B cell (primary cell): ENCODE measurements at regions not wholly inside any gene's neighbourhood (a gene's known extent, or its start where the extent isn't known, plus 50 kb on each side); places are given as distances from the start of the nearest gene placed in this dataset.

Source experiments
- ATAC-seq: fragments of 200-7000 bp; cut with Tn5 transposase; one replicate; pipeline ENCODE4 v1.10.0; 2021; ENCODE audit warnings: low read depth, mild to moderate bottlenecking, moderate number of reproducible peaks, moderate library complexity
- CTCF ChIA-PET: fragments of 350-600 bp; sonication (Branson Sonifier 250); formaldehyde crosslinking; loops from one replicate; lab custom pipeline; 2021; ENCODE audit warnings: antibody characterized with exemption, inconsistent platforms; lab: Charles Lee
- POLR2A ChIA-PET: fragments of 350-600 bp; sonication (Branson Sonifier 250); formaldehyde crosslinking; loops from one replicate; lab custom pipeline; 2021; ENCODE audit warnings: antibody characterized with exemption; lab: Charles Lee
- DNase-seq: peaks from one replicate; pipeline ENCODE4 v3.0.0; 2013
- H2AFZ ChIP-seq: 2 replicates; pipeline ENCODE4 v1.6.1; 2012; ENCODE audit warnings: mild to moderate bottlenecking, low read depth, low read length; ENCODE audit not compliant: insufficient read depth, poor library complexity, severe bottlenecking
- H3K27ac ChIP-seq, 2 donors: 1 replicate in 1 of 2; 2 replicates in 1 of 2; pipeline ENCODE4 v1.5.1; 2012 to 2013; ENCODE audit warnings: low read length in 2 of 2, mild to moderate bottlenecking in 2 of 2, moderate library complexity in 1 of 2
- H3K27me3 ChIP-seq, 4 experiments: fragments of 200-600 bp in 1 of 4; sonication (generic) in 1 of 4; replicated peaks in 1 of 4; 1 replicate in 2 of 4; 2 replicates in 2 of 4; pipeline versions ENCODE4 v1.6.1 to v1.7.0; 2013 to 2016; ENCODE audit warnings: low read length in 3 of 4, mild to moderate bottlenecking in 2 of 4, mixed read lengths in 1 of 4, moderate library complexity in 1 of 4; ENCODE audit not compliant: insufficient read depth in 4 of 4, control insufficient read depth in 3 of 4; ENCODE audit errors: control extremely low read depth in 1 of 4
- H3K36me3 ChIP-seq, 2 experiments: replicated peaks in 1 of 2; 1 replicate in 1 of 2; 2 replicates in 1 of 2; pipeline versions ENCODE4 v1.6.1 to v1.7.1; 2013; ENCODE audit warnings: low read length in 1 of 2; ENCODE audit not compliant: insufficient read depth in 2 of 2, control insufficient read depth in 1 of 2; ENCODE audit errors: control extremely low read depth in 1 of 2, extremely low read depth in 1 of 2
- H3K4me1 ChIP-seq, 2 donors: fragments of 200-600 bp in 1 of 2; sonication (generic) in 1 of 2; 1 replicate in 1 of 2; 2 replicates in 1 of 2; pipeline versions ENCODE4 v1.5.1 to v1.6.1; 2013 to 2017; ENCODE audit warnings: low read length in 2 of 2; ENCODE audit not compliant: control insufficient read depth in 2 of 2, insufficient read depth in 2 of 2
- H3K4me2 ChIP-seq: replicated peaks from 2 replicates; pipeline ENCODE3; 2012; ENCODE audit warnings: mild to moderate bottlenecking, low read depth, low read length; ENCODE audit not compliant: poor library complexity, severe bottlenecking
- H3K4me3 ChIP-seq, 5 experiments: fragments of 200-600 bp in 1 of 5; sonication (generic) in 1 of 5; 1 replicate in 3 of 5; 2 replicates in 2 of 5; pipeline versions ENCODE4 v1.5.1 to v1.7.0; 2011 to 2016; ENCODE audit warnings: low read length in 4 of 5, mild to moderate bottlenecking in 4 of 5, low read depth in 2 of 5, control low read depth in 1 of 5, moderate library complexity in 1 of 5; ENCODE audit not compliant: insufficient read depth in 1 of 5; ENCODE audit errors: control extremely low read depth in 1 of 5, extremely low read depth in 1 of 5
- H3K79me2 ChIP-seq: fragments of 200-600 bp; sonication (generic); one replicate; pipeline ENCODE4 v1.6.0; 2016; ENCODE audit warnings: low read length; ENCODE audit not compliant: control insufficient read depth, insufficient read depth
- H3K9ac ChIP-seq: fragments of 200-600 bp; sonication (generic); 2 replicates; pipeline ENCODE4 v1.6.1; 2017; ENCODE audit warnings: mild to moderate bottlenecking, low read length, moderate library complexity
- H3K9me3 ChIP-seq, 3 donors: one replicate each; pipeline versions ENCODE4 v1.6.1 to v1.7.1; 2013; ENCODE audit warnings: low read length in 2 of 3; ENCODE audit not compliant: control insufficient read depth in 2 of 3, insufficient read depth in 1 of 3; ENCODE audit errors: control extremely low read depth in 1 of 3
- H4K20me1 ChIP-seq: 2 replicates; pipeline ENCODE4 v1.6.0; 2012; ENCODE audit warnings: mild to moderate bottlenecking, low read length; ENCODE audit not compliant: insufficient read depth, control insufficient read depth, poor library complexity, severe bottlenecking
- H3K27ac Mint-ChIP-seq: one replicate; pipeline ENCODE4 v1.8.0; 2021; ENCODE audit warnings: mixed read lengths
- H3K27me3 Mint-ChIP-seq: one replicate; pipeline ENCODE4 v1.8.0; 2021; ENCODE audit warnings: mixed read lengths
- H3K4me1 Mint-ChIP-seq: one replicate; pipeline ENCODE4 v1.8.0; 2021; ENCODE audit warnings: mixed read lengths
- H3K4me3 Mint-ChIP-seq: one replicate; pipeline ENCODE4 v1.8.0; 2021; ENCODE audit warnings: mixed read lengths
- H3K9me3 Mint-ChIP-seq: one replicate; pipeline ENCODE4 v1.8.0; 2022; ENCODE audit warnings: mixed read lengths; ENCODE audit not compliant: insufficient read depth
- EZH2 ChIP-seq: IDR thresholded peaks from 2 replicates; pipeline ENCODE4 v1.6.1; 2012; ENCODE audit warnings: borderline replicate concordance, low read depth, mild to moderate bottlenecking, moderate library complexity, low read length; ENCODE audit not compliant: insufficient read depth, poor library complexity, severe bottlenecking
- WGBS: methylation state at CpG from one replicate; pipeline ENCODE4 v1.1.5; 2013; ENCODE audit warnings: missing lambda C conversion rate; ENCODE audit not compliant: insufficient coverage; 5-methylcytosine and 5-hydroxymethylcytosine counted together
- intact Hi-C: fragments of 100-400 bp; cut with micrococcal nuclease; formaldehyde crosslinking; loops from one replicate; pipeline ENCODE4 v1.10.0; 2022
- TF ChIP-seq, protein P1 (sequence below): fragments of 200-600 bp; IDR thresholded peaks from one replicate; pipeline ENCODE4 v1.8.0; 2022; ENCODE audit warnings: antibody characterized with exemption, mild to moderate bottlenecking

DNA sequence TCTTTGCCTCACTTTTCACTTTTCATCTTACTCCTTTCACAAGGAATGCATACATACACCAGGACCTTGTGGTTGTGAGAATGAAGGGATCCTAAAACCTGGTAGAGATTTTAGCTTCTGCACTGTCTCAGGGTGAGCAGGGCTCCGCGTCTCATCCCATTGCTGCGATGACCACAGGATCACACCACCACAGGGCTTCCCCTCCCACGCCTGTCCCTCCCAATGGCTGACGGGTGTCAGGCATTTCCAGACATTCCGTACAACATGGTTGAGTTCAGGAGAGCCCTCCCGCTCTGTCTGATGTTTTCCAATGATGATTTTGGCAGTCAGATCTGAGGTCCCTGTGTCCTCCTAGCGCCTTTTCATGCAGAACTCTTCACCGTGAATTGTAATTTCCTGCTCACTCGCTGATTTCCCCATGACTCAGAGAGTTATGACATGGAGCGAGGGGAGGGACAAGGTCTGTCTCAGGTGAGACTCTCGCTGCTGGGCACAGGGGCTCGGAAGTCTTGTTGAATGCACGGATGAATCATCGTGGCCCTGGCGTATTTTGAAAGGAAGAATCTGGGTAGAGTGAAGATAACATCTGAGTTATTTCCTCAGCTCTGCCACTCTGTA, 102.8 kb downstream of the TEX29 start:
- no peaks in the 10 kb centered on the region for H3K4me1 Mint-ChIP-seq
- no peak overlapping the region for H3K27ac Mint-ChIP-seq
- no peak overlapping the region for H3K27ac ChIP-seq
- H3K4me3 Mint-ChIP-seq: no peak overlapping the region
- no peaks in the 10 kb centered on the region for H3K4me1 ChIP-seq
- no peak overlapping the region for H2AFZ ChIP-seq
- no peaks in the 10 kb centered on the region for H3K79me2 ChIP-seq
- no peak overlapping the region for H3K4me3 ChIP-seq
- H3K9me3 Mint-ChIP-seq: no peaks in the 10 kb centered on the region
- H3K27me3 ChIP-seq: no peaks in the 10 kb centered on the region
- no peak overlapping the region for H3K9ac ChIP-seq
- ChIA-PET CTCF (no interaction called here), POLR2A (no interaction called here)
- H3K27me3 Mint-ChIP-seq: peaks cover 3% of the 10 kb centered on the region
- no peak for ATAC-seq
- no peaks in the 10 kb centered on the region for H4K20me1 ChIP-seq
- peaks cover 0 to 5% (median 0%) of the 10 kb centered on the region in 3 donors for H3K9me3 ChIP-seq
- H3K4me2 ChIP-seq: no peak overlapping the region
- 74% methylated on average over 16 of the region's 16 CpGs for WGBS
- no peaks in the 10 kb centered on the region for H3K36me3 ChIP-seq
- intact Hi-C loops: no loop called here
- no peak for DNase-seq
- no peak for TF ChIP-seq EZH2
- TF ChIP-seq, protein P1, sequence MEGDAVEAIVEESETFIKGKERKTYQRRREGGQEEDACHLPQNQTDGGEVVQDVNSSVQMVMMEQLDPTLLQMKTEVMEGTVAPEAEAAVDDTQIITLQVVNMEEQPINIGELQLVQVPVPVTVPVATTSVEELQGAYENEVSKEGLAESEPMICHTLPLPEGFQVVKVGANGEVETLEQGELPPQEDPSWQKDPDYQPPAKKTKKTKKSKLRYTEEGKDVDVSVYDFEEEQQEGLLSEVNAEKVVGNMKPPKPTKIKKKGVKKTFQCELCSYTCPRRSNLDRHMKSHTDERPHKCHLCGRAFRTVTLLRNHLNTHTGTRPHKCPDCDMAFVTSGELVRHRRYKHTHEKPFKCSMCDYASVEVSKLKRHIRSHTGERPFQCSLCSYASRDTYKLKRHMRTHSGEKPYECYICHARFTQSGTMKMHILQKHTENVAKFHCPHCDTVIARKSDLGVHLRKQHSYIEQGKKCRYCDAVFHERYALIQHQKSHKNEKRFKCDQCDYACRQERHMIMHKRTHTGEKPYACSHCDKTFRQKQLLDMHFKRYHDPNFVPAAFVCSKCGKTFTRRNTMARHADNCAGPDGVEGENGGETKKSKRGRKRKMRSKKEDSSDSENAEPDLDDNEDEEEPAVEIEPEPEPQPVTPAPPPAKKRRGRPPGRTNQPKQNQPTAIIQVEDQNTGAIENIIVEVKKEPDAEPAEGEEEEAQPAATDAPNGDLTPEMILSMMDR: no peak

DNA sequence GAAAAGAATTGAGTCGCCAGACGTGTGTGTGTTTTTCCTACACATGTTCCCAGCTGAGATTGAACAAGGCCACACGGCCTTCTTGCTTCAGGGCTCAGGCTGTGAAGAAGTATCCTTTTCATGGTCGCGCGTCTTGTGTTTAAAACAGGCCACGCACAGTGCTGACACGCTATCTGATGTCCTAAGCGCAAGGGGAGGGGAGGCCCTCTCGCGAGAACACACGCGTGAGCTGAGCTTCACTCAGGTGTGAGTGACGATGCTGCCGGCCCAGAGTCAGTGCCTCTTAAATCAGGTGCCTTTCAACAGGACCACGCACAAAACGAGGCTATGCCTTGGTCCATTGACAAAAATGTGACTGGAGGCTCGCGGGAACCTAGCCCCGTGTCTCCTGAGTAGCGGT, 103.7 kb downstream of the TEX29 start:
- H3K27ac Mint-ChIP-seq: no peak overlapping the region
- intact Hi-C loops: no loop called here
- no peak overlapping the region for H3K4me2 ChIP-seq

More for the DNA sequence above, 103.7 kb downstream of the TEX29 start:
- peaks cover 3% of the 10 kb centered on the region for H3K27me3 Mint-ChIP-seq
- Histone ChIP-seq H3K4me3 (no peak overlapping the region), H3K27ac (no peak overlapping the region), H4K20me1 (no peaks in the 10 kb centered on the region), H3K9me3 (peaks cover 0 to 5% (median 0%) of the 10 kb centered on the region in 3 donors), H3K27me3 (no peaks in the 10 kb centered on the region), H3K79me2 (no peaks in the 10 kb centered on the region), H3K36me3 (no peaks in the 10 kb centered on the region), H3K4me1 (no peaks in the 10 kb centered on the region), H2AFZ (no peak overlapping the region), H3K9ac (no peak overlapping the region)
- DNase-seq (no peak), ATAC-seq (no peak)
- 84% methylated on average over 17 of the region's 21 CpGs for WGBS
- H3K4me1 Mint-ChIP-seq: no peaks in the 10 kb centered on the region
- no peak overlapping the region for H3K4me3 Mint-ChIP-seq
- ChIA-PET CTCF (no interaction called here), POLR2A (no interaction called here)
- TF ChIP-seq, protein P1: no peak
- TF ChIP-seq EZH2: no peak
- no peaks in the 10 kb centered on the region for H3K9me3 Mint-ChIP-seq
